Activated T-helper 1 cell treated with anti-CD3 and anti-CD28 coated beads, Interleukin-2, amount 50 U/mL, for 16 hours (primary cell): ENCODE measurements at regions not wholly inside any gene's neighbourhood (a gene's known extent, or its start where the extent isn't known, plus 50 kb on each side); places are given as distances from the start of the nearest gene placed in this dataset.

Experiments used
- DNase-seq, 2 donors: peaks; one replicate each; pipeline ENCODE4 v3.0.0-alpha.2; 2020; ENCODE audit warnings: low read depth in 1 of 2, low spot score in 1 of 2

- DNase-seq: no peak
Measured at GRCh38 chr7:93016681-93017381, 100.9 kb downstream of the SAMD9 start.

DNA sequence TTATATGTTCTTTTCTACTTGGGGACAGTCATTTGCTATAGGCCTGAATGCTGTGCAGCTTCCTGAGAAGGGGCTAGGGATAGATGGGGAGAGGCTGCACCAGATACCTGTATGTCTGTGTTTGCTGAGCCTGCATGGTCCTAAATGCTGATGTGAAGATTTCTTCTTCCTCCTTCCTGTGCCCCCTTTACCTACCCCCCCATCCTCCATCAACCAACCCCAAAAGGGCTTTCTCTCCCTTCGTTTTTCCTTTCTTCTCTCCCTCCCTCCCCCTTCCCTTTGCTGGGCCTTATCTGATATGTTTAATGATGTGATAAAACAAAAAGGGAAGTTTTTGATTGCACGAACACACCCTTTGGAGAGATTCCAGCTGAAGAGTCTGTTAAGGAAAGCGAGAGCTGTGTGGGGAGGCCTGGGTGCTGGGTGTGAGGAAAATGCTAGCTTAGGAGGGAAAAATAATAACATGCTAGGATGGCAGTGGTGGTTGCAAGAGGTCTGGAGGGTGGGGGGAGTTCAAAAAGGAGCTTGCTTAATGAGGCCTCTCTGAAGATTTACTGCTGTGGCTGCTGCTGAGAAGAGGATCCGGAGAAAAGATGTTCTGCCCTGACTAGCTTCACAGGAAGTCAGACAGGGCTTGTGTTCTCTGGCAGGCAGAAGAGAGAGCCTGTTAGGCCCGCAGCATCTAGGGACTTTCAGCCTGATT, 101.8 kb downstream of the SAMD9 start:
- DNase-seq: no peak

DNA sequence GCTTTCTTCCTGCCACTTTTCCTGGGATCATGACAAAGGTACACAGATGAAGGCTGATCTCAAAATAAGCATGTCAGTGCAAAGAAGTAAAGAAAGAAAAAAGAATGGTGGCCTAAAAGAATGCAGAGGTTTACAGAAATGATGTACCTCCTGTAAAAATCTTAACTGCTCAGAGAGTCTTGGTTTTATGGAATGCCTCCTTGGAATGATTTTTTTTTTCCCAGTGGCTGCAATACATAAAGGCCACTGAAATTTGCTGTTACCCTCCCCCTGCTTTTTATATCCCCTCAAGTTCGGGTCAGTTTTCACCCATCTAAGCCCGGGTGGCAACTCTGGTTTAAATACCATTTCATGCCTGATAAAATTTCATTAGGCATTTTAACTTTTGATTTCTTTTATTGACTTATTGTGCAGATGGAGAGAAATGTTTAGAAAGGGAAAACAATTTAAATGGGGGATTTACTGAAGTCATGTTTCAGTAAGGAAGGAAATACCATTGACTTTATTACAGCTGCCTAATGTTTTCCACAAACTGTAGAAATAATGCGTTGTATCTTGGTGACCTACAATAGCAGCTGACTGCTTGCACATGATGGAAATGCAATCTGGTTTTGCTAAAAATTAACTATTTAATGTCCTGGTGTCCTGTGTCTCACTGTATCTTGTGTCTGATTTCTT, 102.5 kb downstream of the SAMD9 start:
- DNase-seq: no peak

GRCh38 chr7:93014410-93014809, 103.4 kb downstream of the SAMD9 start:
- DNase-seq: no peak

- no peak for DNase-seq
Measured at GRCh38 chr7:93013446-93014061, 104.2 kb downstream of the SAMD9 start.

- DNase-seq: no peak
Measured at GRCh38 chr7:93011351-93012294, 106.2 kb downstream of the SAMD9 start.

DNA sequence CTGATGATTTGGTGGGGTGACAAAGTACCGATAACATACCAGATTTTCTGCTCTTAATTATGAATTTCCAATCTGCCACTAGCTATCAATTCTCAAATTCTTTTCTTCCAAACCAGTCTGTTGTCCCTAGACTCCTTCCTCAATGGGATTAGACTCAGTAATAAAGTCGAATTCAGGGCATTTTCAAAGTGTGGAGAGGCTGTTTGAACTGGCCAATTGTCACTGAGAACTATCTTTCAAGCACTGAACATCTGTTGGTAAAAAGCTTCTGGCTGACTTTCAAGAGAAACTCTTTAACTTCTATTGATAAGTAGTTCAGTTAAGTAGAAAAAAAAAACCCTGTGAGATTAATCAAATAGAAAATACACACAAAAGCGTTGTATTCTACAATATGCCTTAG, 108.9 kb downstream of the SAMD9 start:
- no peak for DNase-seq

- DNase-seq: no peak
Measured at GRCh38 chr7:93006480-93007095, 111.2 kb downstream of the SAMD9 start.

GRCh38 chr7:93004906-93005305, 112.9 kb downstream of the SAMD9 start:
- DNase-seq: no peak

GRCh38 chr7:92997719-92998118, 120.1 kb downstream of the SAMD9 start:
- DNase-seq: no peak

DNA sequence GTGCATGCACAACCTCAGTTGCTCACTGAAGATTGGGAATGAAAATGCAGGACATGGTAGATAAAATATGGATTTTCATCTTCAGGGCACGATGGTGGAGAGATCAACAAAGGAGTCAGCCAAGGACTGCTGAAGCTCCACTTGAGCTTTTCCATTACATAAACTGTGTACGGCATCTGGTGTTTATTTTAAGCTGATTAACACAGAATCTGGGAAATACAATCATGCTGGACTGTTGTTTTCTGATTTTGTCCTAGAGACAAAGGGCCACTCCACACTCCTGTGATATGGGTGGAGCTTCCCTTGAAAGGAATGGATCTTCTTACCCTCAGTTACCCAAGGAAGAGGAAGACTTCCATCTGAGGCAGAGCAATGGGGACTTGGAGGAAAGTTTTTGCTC, 120.6 kb downstream of the SAMD9 start:
- no peak for DNase-seq

DNA sequence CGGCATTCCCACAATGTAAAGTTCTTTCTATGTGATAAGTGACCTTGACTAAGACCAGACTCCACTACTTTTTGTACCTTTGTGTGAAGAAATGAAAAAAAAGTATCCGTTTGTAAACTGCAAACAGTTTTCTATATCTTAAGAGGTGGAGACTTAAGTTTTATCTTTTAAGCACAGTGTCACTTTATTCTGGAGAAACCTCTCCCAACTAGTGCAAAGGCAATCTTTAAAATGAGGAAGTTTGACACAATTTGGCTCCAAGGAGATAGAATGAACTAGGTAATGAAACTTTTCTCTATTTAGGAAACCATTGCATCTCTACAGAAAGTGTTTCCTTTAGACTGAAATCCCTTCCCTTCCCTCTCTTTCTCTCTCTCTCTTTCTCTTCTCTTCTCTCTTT, 122.9 kb downstream of the SAMD9 start:
- DNase-seq: no peak

DNA sequence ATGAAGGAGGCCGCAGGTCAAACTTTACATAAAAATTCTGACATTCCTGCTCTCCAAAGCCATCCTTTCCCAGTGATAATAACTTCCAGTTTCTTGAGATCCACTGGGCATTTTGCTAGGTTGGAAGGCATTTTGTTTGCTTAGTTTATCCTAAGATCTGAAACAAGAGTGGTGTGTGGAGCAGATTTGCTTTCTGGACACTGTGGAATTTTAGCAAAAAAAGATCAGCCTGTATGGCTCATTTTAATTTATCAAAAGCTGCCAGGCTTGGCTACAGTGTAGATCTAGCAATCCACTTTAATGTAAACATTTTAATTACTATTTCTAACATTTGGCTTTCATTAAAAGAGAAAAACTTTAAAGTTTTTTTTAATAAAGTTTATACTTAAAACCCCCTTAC, 124.8 kb downstream of the SAMD9 start:
- DNase-seq: no peak

GRCh38 chr7:92992483-92992882, 125.3 kb downstream of the SAMD9 start:
- no peak for DNase-seq

- DNase-seq: no peak
Measured at GRCh38 chr7:92991190-92991589, 126.6 kb downstream of the SAMD9 start.

- DNase-seq: no peak
Measured at GRCh38 chr7:92988941-92989545, 128.7 kb downstream of the SAMD9 start.

DNA sequence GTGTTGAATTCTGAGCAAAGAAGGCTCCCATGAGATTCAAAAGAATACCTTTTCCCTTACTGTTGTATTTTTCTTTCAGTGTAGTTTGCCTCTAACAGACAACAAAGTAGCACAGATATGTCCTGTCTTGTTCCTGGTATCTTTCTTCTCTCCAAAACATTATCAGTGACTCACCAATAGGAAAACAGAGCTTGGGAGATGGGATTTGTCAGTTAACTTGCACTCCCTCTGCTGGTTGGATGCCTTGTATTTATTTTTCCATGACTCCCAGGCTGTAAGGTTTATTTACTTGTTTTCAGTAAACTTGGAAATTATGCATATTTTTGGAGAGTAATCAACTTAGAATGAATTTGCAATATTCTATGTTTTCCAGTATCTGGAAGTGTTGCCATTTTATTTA, 129.7 kb downstream of the SAMD9 start:
- DNase-seq: no peak

DNA sequence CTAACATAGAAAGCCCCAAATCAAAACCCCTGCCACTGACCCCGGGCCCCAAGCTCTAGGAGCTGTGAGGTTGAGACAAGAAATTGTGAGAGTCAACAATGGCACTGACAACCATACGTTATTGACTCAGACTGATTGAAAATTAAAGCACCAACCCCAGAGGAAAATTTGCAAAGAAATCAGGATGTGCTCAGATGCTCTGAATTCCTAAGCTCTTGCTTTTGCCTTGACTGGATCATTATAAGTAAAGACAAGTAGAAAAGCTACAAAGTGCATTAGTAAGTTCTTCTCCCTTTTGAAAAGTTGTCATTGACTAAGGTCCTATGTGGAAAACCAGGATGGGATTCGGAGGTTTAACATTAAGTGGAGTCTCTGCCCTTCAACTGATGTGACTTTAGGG, 130.2 kb downstream of the SAMD9 start:
- DNase-seq: no peak

- no peak for DNase-seq
Measured at GRCh38 chr7:92987095-92987494, 130.7 kb downstream of the SAMD9 start.

DNA sequence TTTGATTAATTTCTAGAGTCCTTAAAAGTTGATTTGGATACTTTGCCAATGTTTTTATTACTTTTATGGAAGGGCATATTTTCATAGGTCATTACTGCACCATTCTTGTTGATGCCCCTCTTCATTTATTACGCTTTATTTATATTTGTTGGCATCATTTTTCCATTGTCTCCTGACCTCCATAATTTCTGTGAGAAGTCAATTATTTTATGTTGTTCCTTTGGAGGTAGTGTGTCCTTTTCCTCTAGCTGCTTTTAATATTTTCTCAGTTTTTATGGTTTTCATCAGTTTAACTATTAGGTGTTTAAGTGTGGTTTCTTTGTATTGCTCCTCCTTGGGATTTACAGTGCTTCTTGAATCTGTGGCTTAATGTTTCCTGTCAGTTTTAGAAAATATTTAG, 134.9 kb downstream of the SAMD9 start:
- no peak for DNase-seq
